ENCODE measurements at regions not wholly inside any gene's neighbourhood (a gene's known extent, or its start where the extent isn't known, plus 50 kb on each side); places are given as distances from the start of the nearest gene placed in this dataset.

- no peak overlapping the region for H3K9ac ChIP-seq (ENCODE audit: insufficient read depth in 1 of 2, low read length in 2 of 2)
- H3K36me3 ChIP-seq (ENCODE audit: control insufficient read depth in 4 of 4, insufficient read depth in 4 of 4, low read length in 4 of 4), result no peaks in the 10 kb centered on the region
- H3K9me3 ChIP-seq (ENCODE audit: control insufficient read depth in 4 of 4, insufficient read depth in 3 of 4, low read length in 3 of 4), result no peaks in the 10 kb centered on the region
- no peaks in the 10 kb centered on the region for H3K27me3 ChIP-seq (ENCODE audit: control insufficient read depth in 3 of 3, insufficient read depth in 3 of 3, low read length in 2 of 3)
- no peak for TF ChIP-seq CTCF (IDR thresholded peaks at IDR 0.05; ENCODE audit: control extremely low read depth, extremely low read depth)
- ATAC-seq (ENCODE audit: insufficient read depth, low FRiP score), result no peak
- peaks cover 0 to 2% (median 0%) of the 10 kb centered on the region in 5 donors for H3K4me1 ChIP-seq (ENCODE audit: control insufficient read depth in 5 of 5, insufficient read depth in 5 of 5, low read length in 5 of 5)
- H3K4me3 ChIP-seq, result no peak overlapping the region
- 75 to 83% methylated on average over 3 of the region's 3 CpGs for WGBS, 2 donors
- DNase-seq, result no peak
- no peak overlapping the region for H3K27ac ChIP-seq (ENCODE audit: low read depth in 1 of 2, low read length in 1 of 2)
These were observed 160.4 kb downstream of the NSG2 start for GRCh38 chr5:174205939-174206338.

GRCh38 chr5:174210596-174211276 lies 165.2 kb downstream of the NSG2 start:
- Histone ChIP-seq H3K4me1 (ENCODE audit: control insufficient read depth in 5 of 5, insufficient read depth in 5 of 5, low read length in 5 of 5) (peaks cover 0 to 2% (median 0%) of the 10 kb centered on the region in 5 donors), H3K27me3 (ENCODE audit: control insufficient read depth in 3 of 3, insufficient read depth in 3 of 3, low read length in 2 of 3) (peaks cover 0 to 4% (median 0%) of the 10 kb centered on the region in 3 donors), H3K36me3 (ENCODE audit: control insufficient read depth in 4 of 4, insufficient read depth in 4 of 4, low read length in 4 of 4) (no peaks in the 10 kb centered on the region), H3K9me3 (ENCODE audit: control insufficient read depth in 4 of 4, insufficient read depth in 3 of 4, low read length in 3 of 4) (no peaks in the 10 kb centered on the region), H3K9ac (ENCODE audit: insufficient read depth in 1 of 2, low read length in 2 of 2) (no peak overlapping the region), H3K27ac (ENCODE audit: low read depth in 1 of 2, low read length in 1 of 2) (no peak overlapping the region), H3K4me3 (no peak overlapping the region)
- TF ChIP-seq CTCF (IDR thresholded peaks at IDR 0.05; ENCODE audit: control extremely low read depth, extremely low read depth), result no peak
- 63 to 73% methylated on average over 8 of the region's 8 CpGs for WGBS, 2 donors
- DNase-seq (no peak), ATAC-seq (ENCODE audit: insufficient read depth, low FRiP score) (no peak)

GRCh38 chr5:174211277-174211626 lies 165.7 kb downstream of the NSG2 start:
- Histone ChIP-seq H3K4me3 (no peak overlapping the region), H3K9me3 (ENCODE audit: control insufficient read depth in 4 of 4, insufficient read depth in 3 of 4, low read length in 3 of 4) (no peaks in the 10 kb centered on the region), H3K9ac (ENCODE audit: insufficient read depth in 1 of 2, low read length in 2 of 2) (no peak overlapping the region), H3K27ac (ENCODE audit: low read depth in 1 of 2, low read length in 1 of 2) (no peak overlapping the region), H3K36me3 (ENCODE audit: control insufficient read depth in 4 of 4, insufficient read depth in 4 of 4, low read length in 4 of 4) (no peaks in the 10 kb centered on the region), H3K4me1 (ENCODE audit: control insufficient read depth in 5 of 5, insufficient read depth in 5 of 5, low read length in 5 of 5) (peaks cover 0 to 2% (median 0%) of the 10 kb centered on the region in 5 donors), H3K27me3 (ENCODE audit: control insufficient read depth in 3 of 3, insufficient read depth in 3 of 3, low read length in 2 of 3) (peaks cover 0 to 4% (median 0%) of the 10 kb centered on the region in 3 donors)
- TF ChIP-seq CTCF (IDR thresholded peaks at IDR 0.05; ENCODE audit: control extremely low read depth, extremely low read depth), result no peak
- DNase-seq (no peak), ATAC-seq (ENCODE audit: insufficient read depth, low FRiP score) (no peak)
- 32 to 38% methylated on average over 4 of the region's 4 CpGs for WGBS, 2 donors

GRCh38 chr5:174217527-174217926 lies 172.0 kb downstream of the NSG2 start:
- Histone ChIP-seq H3K36me3 (ENCODE audit: control insufficient read depth in 4 of 4, insufficient read depth in 4 of 4, low read length in 4 of 4) (no peaks in the 10 kb centered on the region), H3K27ac (ENCODE audit: low read depth in 1 of 2, low read length in 1 of 2) (no peak overlapping the region), H3K4me1 (ENCODE audit: control insufficient read depth in 5 of 5, insufficient read depth in 5 of 5, low read length in 5 of 5) (no peaks in the 10 kb centered on the region), H3K27me3 (ENCODE audit: control insufficient read depth in 3 of 3, insufficient read depth in 3 of 3, low read length in 2 of 3) (peaks cover 0 to 4% (median 0%) of the 10 kb centered on the region in 3 donors), H3K9ac (ENCODE audit: insufficient read depth in 1 of 2, low read length in 2 of 2) (no peak overlapping the region), H3K9me3 (ENCODE audit: control insufficient read depth in 4 of 4, insufficient read depth in 3 of 4, low read length in 3 of 4) (peaks cover 0 to 5% (median 1%) of the 10 kb centered on the region in 4 donors), H3K4me3 (no peak overlapping the region)
- DNase-seq, result no peak
- 38 to 44% methylated on average over 1 of the region's 1 CpG for WGBS, 2 donors
- ATAC-seq (ENCODE audit: insufficient read depth, low FRiP score), result no peak
- TF ChIP-seq CTCF (IDR thresholded peaks at IDR 0.05; ENCODE audit: control extremely low read depth, extremely low read depth), result no peak
